Stimulated activated memory B cell treated with anti-CD40 and anti-IgM and Interleukin-4, amounts not matched to agents 10 μg/mL and 1 μg/mL and 100 μg/mL, for 72 hours (primary cell): ENCODE measurements at regions not wholly inside any gene's neighbourhood (a gene's known extent, or its start where the extent isn't known, plus 50 kb on each side); places are given as distances from the start of the nearest gene placed in this dataset.
A peak's percentile ranks its signal among the peaks of the same experiment; 100 is the strongest.

Experiments used
- ATAC-seq: fragments of 150-1000 bp; cut with Tn5 transposase; 2 replicates; pipeline ENCODE4 v1.10.0; 2021
- H3K27ac Mint-ChIP-seq: one replicate; pipeline ENCODE4 v1.8.0; 2022; ENCODE audit warnings: mild to moderate bottlenecking, mixed read lengths
- H3K27me3 Mint-ChIP-seq: one replicate; pipeline ENCODE4 v1.8.0; 2022; ENCODE audit warnings: mixed read lengths
- H3K36me3 Mint-ChIP-seq: one replicate; pipeline ENCODE4 v1.8.0; 2022; ENCODE audit warnings: mixed read lengths
- H3K4me1 Mint-ChIP-seq: one replicate; pipeline ENCODE4 v1.8.0; 2022; ENCODE audit warnings: mixed read lengths
- H3K4me3 Mint-ChIP-seq: one replicate; pipeline ENCODE4 v1.8.0; 2022; ENCODE audit warnings: mild to moderate bottlenecking, moderate library complexity, mixed read lengths
- H3K9me3 Mint-ChIP-seq: one replicate; pipeline ENCODE4 v1.8.0; 2022; ENCODE audit warnings: mixed read lengths

DNA sequence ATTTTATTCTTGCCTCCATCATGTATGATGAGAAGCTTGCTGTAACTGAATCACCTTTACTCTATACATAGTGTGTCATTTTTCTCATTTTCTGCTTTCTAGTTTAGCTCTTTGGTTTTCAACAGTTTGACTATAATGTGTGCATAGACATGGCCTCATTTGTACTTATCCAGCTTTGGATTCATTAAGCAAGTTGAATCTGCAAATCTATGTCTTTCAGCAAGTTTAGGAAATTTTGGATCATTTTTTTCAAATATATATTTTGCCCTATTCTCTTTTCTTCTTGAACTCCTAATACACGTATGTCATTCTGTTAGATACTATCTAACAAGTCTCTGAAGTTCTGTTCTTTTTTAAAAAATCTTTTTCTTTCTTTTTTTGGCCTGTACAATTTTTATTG, 57.8 kb downstream of the PRLHR start:
- peaks cover 28% of the 10 kb centered on the region for H3K27me3 Mint-ChIP-seq
- ATAC-seq: no peak
- H3K9me3 Mint-ChIP-seq: peaks cover 2% of the 10 kb centered on the region
- H3K27ac Mint-ChIP-seq: no peak overlapping the region
- no peaks in the 10 kb centered on the region for H3K4me1 Mint-ChIP-seq
- H3K4me3 Mint-ChIP-seq: no peak overlapping the region
- H3K36me3 Mint-ChIP-seq: no peaks in the 10 kb centered on the region

GRCh38 chr10:118534136-118534535, 61.3 kb downstream of the PRLHR start:
- Mint-ChIP-seq H3K27ac (no peak overlapping the region), H3K4me1 (no peaks in the 10 kb centered on the region), H3K9me3 (peaks cover 2% of the 10 kb centered on the region), H3K36me3 (no peaks in the 10 kb centered on the region), H3K27me3 (peaks cover 17% of the 10 kb centered on the region), H3K4me3 (no peak overlapping the region)
- no peak for ATAC-seq

- Mint-ChIP-seq H3K27ac (no peak overlapping the region), H3K4me1 (no peaks in the 10 kb centered on the region), H3K36me3 (no peaks in the 10 kb centered on the region), H3K27me3 (peaks cover 17% of the 10 kb centered on the region), H3K9me3 (peaks cover 2% of the 10 kb centered on the region), H3K4me3 (no peak overlapping the region)
- no peak for ATAC-seq
Observed at GRCh38 chr10:118531105-118531852, 64.2 kb downstream of the PRLHR start.

GRCh38 chr10:118528426-118528825, 67.0 kb downstream of the PRLHR start:
- Mint-ChIP-seq H3K9me3 (peaks cover 3% of the 10 kb centered on the region), H3K36me3 (no peaks in the 10 kb centered on the region), H3K27me3 (peaks cover 8% of the 10 kb centered on the region), H3K27ac (no peak overlapping the region), H3K4me3 (no peak overlapping the region), H3K4me1 (no peaks in the 10 kb centered on the region)
- ATAC-seq: no peak

DNA sequence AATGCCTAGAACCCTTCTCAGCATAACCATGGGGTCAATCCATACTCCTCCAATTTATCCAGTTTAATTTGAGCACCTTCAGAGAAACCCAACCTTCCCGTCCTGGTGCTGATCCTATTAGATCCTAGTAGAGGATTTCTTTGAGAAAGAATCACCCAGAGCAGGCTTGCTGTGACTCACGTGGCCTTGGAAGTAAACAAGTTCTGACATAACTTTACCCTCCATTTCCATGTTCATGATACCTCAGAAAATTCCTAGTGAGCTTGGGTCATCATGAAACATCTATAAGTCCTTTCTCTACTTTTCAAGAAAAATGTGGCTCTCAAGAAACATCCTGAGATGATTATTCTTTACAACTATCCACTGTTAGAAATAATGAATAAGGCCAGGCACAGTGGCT, 71.7 kb downstream of the PRLHR start:
- Mint-ChIP-seq H3K4me3 (no peak overlapping the region), H3K4me1 (no peaks in the 10 kb centered on the region), H3K27me3 (no peaks in the 10 kb centered on the region), H3K36me3 (no peaks in the 10 kb centered on the region), H3K27ac (no peak overlapping the region), H3K9me3 (peaks cover 3% of the 10 kb centered on the region)
- no peak for ATAC-seq

DNA sequence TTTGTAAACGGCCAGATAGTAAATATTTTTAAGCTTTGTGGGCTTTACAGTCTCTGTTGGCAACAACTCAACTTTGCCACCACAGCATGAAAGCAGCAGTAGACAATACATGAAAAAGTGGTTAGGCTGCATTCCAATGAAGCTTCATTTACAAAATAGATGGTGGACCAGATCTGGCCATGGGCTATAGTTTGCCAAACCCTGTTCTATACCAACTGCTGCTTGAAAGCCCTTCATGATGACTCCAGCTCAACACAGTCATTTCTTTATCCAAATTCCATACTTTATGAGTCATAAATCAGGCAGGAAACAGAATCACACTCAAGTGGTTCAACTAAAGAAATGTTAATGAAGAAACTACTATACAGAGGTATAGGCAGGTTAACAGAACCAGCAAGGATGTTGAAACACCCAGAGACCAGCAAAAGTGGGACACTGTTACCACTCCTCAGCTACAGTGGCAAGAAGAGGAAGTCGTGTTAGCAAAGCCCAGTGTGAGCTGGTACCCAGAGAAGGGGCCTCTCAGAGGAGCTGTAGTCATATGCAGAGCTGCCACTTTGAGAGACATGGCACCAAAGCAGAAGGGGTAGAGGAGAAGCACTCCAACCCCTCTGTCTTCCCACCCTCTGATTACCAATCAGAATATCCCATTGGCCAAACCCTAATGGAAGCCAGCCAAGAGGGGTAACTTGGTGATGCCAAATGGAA, 72.5 kb downstream of the PRLHR start:
- no peaks in the 10 kb centered on the region for H3K4me1 Mint-ChIP-seq
- no peak for ATAC-seq
- H3K36me3 Mint-ChIP-seq: no peaks in the 10 kb centered on the region
- H3K27ac Mint-ChIP-seq: no peak overlapping the region
- H3K4me3 Mint-ChIP-seq: no peak overlapping the region
- H3K9me3 Mint-ChIP-seq: peaks cover 7% of the 10 kb centered on the region
- no peaks in the 10 kb centered on the region for H3K27me3 Mint-ChIP-seq

DNA sequence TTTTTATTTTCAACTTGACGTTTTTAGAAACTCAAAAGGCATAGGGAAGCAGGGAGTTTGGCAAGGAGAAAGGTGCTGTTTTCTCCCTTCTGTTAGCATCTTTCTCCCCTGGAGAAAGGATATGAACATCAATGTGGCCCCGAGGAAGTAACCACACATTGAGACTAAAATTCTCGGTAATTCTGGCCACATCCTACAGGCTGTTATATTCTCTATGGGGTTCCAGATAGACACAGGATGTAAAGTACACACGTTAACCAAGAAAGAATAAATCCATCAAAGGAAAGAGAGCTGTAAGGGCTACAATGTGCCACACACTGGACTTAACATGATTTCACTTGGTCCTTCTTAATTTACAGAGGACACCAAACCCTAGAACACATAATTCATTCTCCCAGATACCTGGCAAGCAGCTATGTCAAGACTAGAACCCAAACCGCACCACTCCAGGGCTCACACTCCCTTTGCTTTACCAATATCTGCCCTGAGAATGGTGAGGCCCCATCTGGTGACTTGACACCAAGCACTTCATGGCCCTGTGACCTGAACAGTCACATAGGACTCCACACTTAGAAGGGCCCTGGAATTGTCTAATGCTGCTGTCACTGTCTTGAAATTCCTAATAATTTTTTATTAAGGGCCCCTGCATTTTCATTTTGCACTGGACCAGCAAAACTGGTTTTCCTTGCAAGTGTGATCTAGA, 73.9 kb downstream of the PRLHR start:
- no peak overlapping the region for H3K27ac Mint-ChIP-seq

DNA sequence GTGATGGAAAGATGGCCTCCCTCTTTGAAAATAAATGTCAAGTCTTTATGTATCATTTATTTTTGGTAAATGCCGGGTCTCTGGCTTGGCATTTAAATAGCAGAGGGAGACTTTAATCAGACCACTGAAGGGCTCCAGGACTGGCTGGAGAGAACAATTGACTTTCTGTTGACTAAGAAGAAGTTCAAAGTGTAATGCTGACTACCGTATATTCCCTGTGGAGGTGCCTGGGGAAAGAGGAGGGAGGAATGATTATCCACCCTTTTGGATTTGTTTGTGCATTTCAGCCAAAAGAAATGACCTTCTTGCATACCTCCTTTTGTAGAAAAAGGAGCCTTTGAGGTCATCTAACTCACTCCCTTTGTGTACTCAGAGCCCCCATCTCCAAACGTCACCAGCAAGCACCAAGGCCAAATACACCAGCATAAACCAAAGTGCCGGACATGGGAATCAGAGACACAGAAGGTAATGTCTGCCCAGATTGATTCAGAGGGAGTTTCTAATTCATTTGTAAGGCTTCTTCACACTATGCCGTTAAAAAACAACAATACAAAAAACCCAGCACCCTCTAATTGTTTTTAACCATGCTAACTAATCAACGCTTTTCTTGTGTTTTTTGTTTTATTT, 75.2 kb downstream of the PRLHR start:
- H3K4me1 Mint-ChIP-seq: no peaks in the 10 kb centered on the region
- no peaks in the 10 kb centered on the region for H3K27me3 Mint-ChIP-seq
- peaks cover 11% of the 10 kb centered on the region for H3K9me3 Mint-ChIP-seq
- ATAC-seq: no peak
- H3K4me3 Mint-ChIP-seq: no peak overlapping the region
- no peaks in the 10 kb centered on the region for H3K36me3 Mint-ChIP-seq
- H3K27ac Mint-ChIP-seq: no peak overlapping the region

More for the DNA sequence above, 73.9 kb downstream of the PRLHR start:
- H3K4me1 Mint-ChIP-seq: no peaks in the 10 kb centered on the region
- peaks cover 7% of the 10 kb centered on the region for H3K9me3 Mint-ChIP-seq
- H3K27me3 Mint-ChIP-seq: no peaks in the 10 kb centered on the region
- no peak for ATAC-seq
- no peaks in the 10 kb centered on the region for H3K36me3 Mint-ChIP-seq
- no peak overlapping the region for H3K4me3 Mint-ChIP-seq

GRCh38 chr10:118518095-118518494, 77.4 kb downstream of the PRLHR start:
- no peaks in the 10 kb centered on the region for H3K36me3 Mint-ChIP-seq
- H3K4me1 Mint-ChIP-seq: no peaks in the 10 kb centered on the region
- H3K4me3 Mint-ChIP-seq: no peak overlapping the region
- H3K27me3 Mint-ChIP-seq: no peaks in the 10 kb centered on the region
- H3K9me3 Mint-ChIP-seq: peaks cover 11% of the 10 kb centered on the region
- H3K27ac Mint-ChIP-seq: no peak overlapping the region
- no peak for ATAC-seq

GRCh38 chr10:118516716-118517115, 78.7 kb downstream of the PRLHR start:
- no peak for ATAC-seq

GRCh38 chr10:118513174-118513573, 82.3 kb downstream of the PRLHR start:
- Mint-ChIP-seq H3K27ac (no peak overlapping the region), H3K36me3 (no peaks in the 10 kb centered on the region), H3K4me3 (no peak overlapping the region), H3K4me1 (no peaks in the 10 kb centered on the region), H3K9me3 (peaks cover 8% of the 10 kb centered on the region), H3K27me3 (no peaks in the 10 kb centered on the region)
- ATAC-seq: no peak

More at GRCh38 chr10:118516716-118517115, 78.7 kb downstream of the PRLHR start:
- no peak overlapping the region for H3K4me3 Mint-ChIP-seq
- H3K27ac Mint-ChIP-seq: no peak overlapping the region
- no peaks in the 10 kb centered on the region for H3K27me3 Mint-ChIP-seq
- no peaks in the 10 kb centered on the region for H3K4me1 Mint-ChIP-seq
- no peaks in the 10 kb centered on the region for H3K36me3 Mint-ChIP-seq
- peaks cover 11% of the 10 kb centered on the region for H3K9me3 Mint-ChIP-seq

DNA sequence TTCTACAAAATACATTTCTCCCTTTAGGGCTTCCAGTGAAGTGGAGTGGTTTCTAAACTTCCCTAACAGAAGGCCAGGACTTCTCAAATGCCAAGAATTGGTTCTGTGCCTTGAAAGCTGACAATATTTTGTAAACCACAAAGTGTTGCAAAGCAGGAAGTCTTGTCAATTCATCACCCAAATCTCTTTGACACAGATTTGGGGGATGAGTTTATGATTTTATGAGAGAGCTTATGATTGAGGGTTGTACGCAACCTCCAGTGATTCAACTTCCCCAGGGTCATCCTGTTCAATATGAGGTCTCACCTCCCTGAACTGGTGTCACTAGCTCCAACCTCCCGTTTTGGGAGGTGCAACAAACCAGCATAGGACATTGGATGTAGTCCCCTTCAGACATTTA, 83.7 kb downstream of the PRLHR start:
- Mint-ChIP-seq H3K4me3 (no peak overlapping the region), H3K4me1 (no peaks in the 10 kb centered on the region), H3K36me3 (no peaks in the 10 kb centered on the region), H3K27ac (no peak overlapping the region), H3K9me3 (peaks cover 6% of the 10 kb centered on the region), H3K27me3 (no peaks in the 10 kb centered on the region)
- no peak for ATAC-seq

DNA sequence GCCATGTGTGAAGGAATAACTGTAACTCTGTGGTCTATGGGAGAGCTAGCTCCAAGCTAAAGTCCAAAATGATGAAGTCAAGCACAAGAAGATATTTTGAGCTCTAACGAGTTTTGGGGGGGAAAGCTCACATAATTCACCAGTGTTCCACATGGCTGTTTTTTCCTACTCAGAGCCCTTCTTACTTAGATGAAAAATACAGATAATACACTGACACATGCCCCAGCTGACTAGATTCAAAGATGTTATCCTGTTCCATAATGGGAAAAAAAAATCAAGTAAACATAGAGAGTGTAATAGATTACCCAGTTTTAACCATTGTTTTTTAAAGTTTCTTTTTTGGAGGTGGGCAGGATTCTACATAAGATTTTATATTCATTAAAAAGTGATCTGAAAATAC, 86.6 kb downstream of the PRLHR start:
- Mint-ChIP-seq H3K27ac (no peak overlapping the region), H3K9me3 (no peaks in the 10 kb centered on the region), H3K4me1 (peaks cover 9% of the 10 kb centered on the region), H3K36me3 (no peaks in the 10 kb centered on the region), H3K27me3 (no peaks in the 10 kb centered on the region), H3K4me3 (no peak overlapping the region)
- no peak for ATAC-seq

- no peaks in the 10 kb centered on the region for H3K36me3 Mint-ChIP-seq
- ATAC-seq: peak; percentile 16
- no peaks in the 10 kb centered on the region for H3K9me3 Mint-ChIP-seq
- no peak overlapping the region for H3K27ac Mint-ChIP-seq
- no peaks in the 10 kb centered on the region for H3K27me3 Mint-ChIP-seq
- no peak overlapping the region for H3K4me3 Mint-ChIP-seq
- peaks cover 12% of the 10 kb centered on the region for H3K4me1 Mint-ChIP-seq
Observed at GRCh38 chr10:118508355-118508754, 87.1 kb downstream of the PRLHR start.
